OCI-LY3 (cell line): ENCODE measurements at regions not wholly inside any gene's neighbourhood (a gene's known extent, or its start where the extent isn't known, plus 50 kb on each side); places are given as distances from the start of the nearest gene placed in this dataset.

Experiments
- H2AFZ ChIP-seq: fragments of 200-600, 300-600 bp; shearing (Covaris generic); 2 replicates; pipeline ENCODE4 v1.6.0; 2014; ENCODE audit warnings: antibody characterized with exemption, low read depth, low read length
- H3K27ac ChIP-seq: fragments of 200-600, 300-600 bp; sonication (generic); 2 replicates; pipeline ENCODE4 v1.5.1; 2014; ENCODE audit warnings: mild to moderate bottlenecking, low read length, moderate library complexity, mixed read lengths
- H3K27me3 ChIP-seq: fragments of 200-600, 300-600 bp; sonication (generic); 2 replicates; pipeline ENCODE4 v1.6.1; 2014; ENCODE audit warnings: low read depth, low read length, mixed read lengths
- H3K36me3 ChIP-seq: fragments of 200-600, 300-600 bp; sonication (generic); replicated peaks from 2 replicates; pipeline ENCODE3; 2014; ENCODE audit warnings: low read depth, low read length, mixed read lengths
- H3K4me1 ChIP-seq: fragments of 300-600, 200-600 bp; sonication (generic); 2 replicates; pipeline ENCODE4 v1.6.1; 2014; ENCODE audit warnings: low read length, mixed read lengths
- H3K4me2 ChIP-seq: fragments of 200-600, 300-600 bp; sonication (generic); 2 replicates; pipeline ENCODE4 v1.6.1; 2014; ENCODE audit warnings: low read length, mixed read lengths
- H3K4me3 ChIP-seq: fragments of 300-600, 200-600 bp; sonication (generic); 2 replicates; pipeline ENCODE4 v1.5.1; 2014; ENCODE audit warnings: antibody characterized with exemption, mild to moderate bottlenecking, low read length, moderate library complexity
- H3K79me2 ChIP-seq: fragments of 300-600, 200-600 bp; shearing (Covaris generic); 2 replicates; pipeline ENCODE4 v1.6.1; 2014; ENCODE audit warnings: mild to moderate bottlenecking, low read length, mixed read lengths
- H3K9ac ChIP-seq: fragments of 300-600, 200-600 bp; shearing (Covaris generic); 2 replicates; pipeline ENCODE4 v1.6.0; 2014; ENCODE audit warnings: mild to moderate bottlenecking, low read length, moderate library complexity
- H3K9me3 ChIP-seq: fragments of 200-600, 300-600 bp; shearing (Covaris generic); 2 replicates; pipeline ENCODE4 v1.6.1; 2014; ENCODE audit warnings: low read length, mixed read lengths; ENCODE audit not compliant: insufficient read depth
- H4K20me1 ChIP-seq: fragments of 200-600, 300-600 bp; sonication (generic); 2 replicates; pipeline ENCODE4 v1.6.1; 2016; ENCODE audit warnings: low read length, mixed read lengths; ENCODE audit not compliant: insufficient read depth
- CTCF ChIP-seq: fragments of 200-600, 300-600 bp; sonication (generic); IDR thresholded peaks from 2 replicates; pipeline ENCODE4 v1.5.1; 2014; ENCODE audit warnings: antibody characterized with exemption, low read length, low read depth
- EZH2phosphoT487 ChIP-seq: fragments of 200-600 bp; shearing (Covaris generic); IDR thresholded peaks from 2 replicates; pipeline ENCODE4 v1.6.1; 2018; ENCODE audit warnings: antibody characterized with exemption, mixed run types, low read depth

- Histone ChIP-seq H3K27me3 (no peaks in the 10 kb centered on the region), H3K27ac (no peak overlapping the region), H3K36me3 (no peaks in the 10 kb centered on the region), H3K9me3 (no peaks in the 10 kb centered on the region), H3K4me3 (no peak overlapping the region), H3K4me2 (no peak overlapping the region), H2AFZ (no peak overlapping the region), H3K4me1 (no peaks in the 10 kb centered on the region), H3K9ac (no peak overlapping the region), H4K20me1 (no peaks in the 10 kb centered on the region), H3K79me2 (no peaks in the 10 kb centered on the region)
- TF ChIP-seq CTCF (no peak), EZH2phosphoT487 (no peak)
Measured at GRCh38 chr3:65276551-65276950, 588.8 kb upstream of the ADAMTS9 start.

GRCh38 chr3:65268426-65268825 is 580.6 kb upstream of the ADAMTS9 start:
- no peak for TF ChIP-seq EZH2phosphoT487
- no peak for TF ChIP-seq CTCF
- no peak overlapping the region for H3K4me2 ChIP-seq
- H3K79me2 ChIP-seq, result no peaks in the 10 kb centered on the region
- no peak overlapping the region for H3K9ac ChIP-seq
- no peak overlapping the region for H3K27ac ChIP-seq
- H4K20me1 ChIP-seq, result no peaks in the 10 kb centered on the region
- no peaks in the 10 kb centered on the region for H3K9me3 ChIP-seq
- no peaks in the 10 kb centered on the region for H3K27me3 ChIP-seq
- no peak overlapping the region for H2AFZ ChIP-seq
- no peak overlapping the region for H3K4me3 ChIP-seq
- no peaks in the 10 kb centered on the region for H3K36me3 ChIP-seq
- H3K4me1 ChIP-seq, result peaks cover 3% of the 10 kb centered on the region; the same call in 1 of the 2 replicates

GRCh38 chr3:65265942-65266590 is 578.3 kb upstream of the ADAMTS9 start:
- TF ChIP-seq EZH2phosphoT487, result no peak
- no peak for TF ChIP-seq CTCF
- Histone ChIP-seq H2AFZ (no peak overlapping the region), H3K9me3 (no peaks in the 10 kb centered on the region), H4K20me1 (no peaks in the 10 kb centered on the region), H3K4me1 (peaks cover 3% of the 10 kb centered on the region; the same call in 1 of the 2 replicates), H3K4me3 (no peak overlapping the region), H3K27me3 (no peaks in the 10 kb centered on the region), H3K4me2 (no peak overlapping the region), H3K27ac (no peak overlapping the region), H3K9ac (no peak overlapping the region), H3K79me2 (no peaks in the 10 kb centered on the region), H3K36me3 (no peaks in the 10 kb centered on the region)

GRCh38 chr3:65265511-65265910 is 577.7 kb upstream of the ADAMTS9 start:
- Histone ChIP-seq H3K36me3 (no peaks in the 10 kb centered on the region), H3K9ac (no peak overlapping the region), H4K20me1 (no peaks in the 10 kb centered on the region), H3K27ac (no peak overlapping the region), H3K4me3 (no peak overlapping the region), H3K4me2 (no peak overlapping the region), H3K79me2 (no peaks in the 10 kb centered on the region), H2AFZ (no peak overlapping the region), H3K27me3 (no peaks in the 10 kb centered on the region), H3K9me3 (no peaks in the 10 kb centered on the region), H3K4me1 (peaks cover 3% of the 10 kb centered on the region; the same call in 1 of the 2 replicates)
- TF ChIP-seq EZH2phosphoT487, result no peak
- TF ChIP-seq CTCF, result no peak
